GM12878 (cell line): ENCODE measurements at regions not wholly inside any gene's neighbourhood (a gene's known extent, or its start where the extent isn't known, plus 50 kb on each side); places are given as distances from the start of the nearest gene placed in this dataset.

Experiments
- ATAC-seq: fragments of 200-7000 bp; cut with Tn5 transposase; 3 replicates; pipeline ENCODE4 v1.9.1; 2020; ENCODE audit warnings: mild to moderate bottlenecking, moderate library complexity
- BruUV-seq: library from RNA; stranded (reverse); fragments of 400-500 nt; replicated peaks from 2 replicates; lab custom pipeline; 2021; lab: Mats Ljungman, UMichigan
- CTCF ChIA-PET: fragments of 300-600 bp; sonication (Branson Sonifier 250); formaldehyde crosslinking; extraction: SDS; loops from one replicate; lab custom pipeline; 2021; ENCODE audit warnings: inconsistent platforms; lab: Yijun Ruan, JAX
- POLR2A ChIA-PET: fragments of 350-600 bp; formaldehyde crosslinking; extraction: SDS; loops from one replicate; lab custom pipeline; 2021; ENCODE audit warnings: inconsistent platforms; lab: Charles Lee
- RAD21 ChIA-PET: fragments of 300-600 bp; sonication (Branson Sonifier 250); formaldehyde crosslinking; loops from one replicate; lab custom pipeline; 2023; ENCODE audit warnings: antibody characterized with exemption; ENCODE audit not compliant: unreplicated experiment; lab: Charles Lee
- SMC1A ChIA-PET: fragments of 300-600 bp; sonication (Branson Sonifier 250); formaldehyde crosslinking; loops from one replicate; lab custom pipeline; 2023; ENCODE audit not compliant: unreplicated experiment, uncharacterized antibody; lab: Charles Lee
- DNase-seq: peaks from one replicate; pipeline ENCODE4 v3.0.0-alpha.2; 2011; ENCODE audit warnings: low read depth, low spot score
- FAIRE-seq: peaks from 3 replicates; lab custom pipeline; 2011; peaks lifted over from hg19 to GRCh38; lab: Jason Lieb, UNC
- H2AFZ ChIP-seq: 2 replicates; pipeline ENCODE4 v1.6.0; 2011; ENCODE audit warnings: low read depth, low read length, control low read depth; ENCODE audit not compliant: control insufficient read depth
- H3K27ac ChIP-seq: 2 replicates; pipeline ENCODE4 v1.5.1; 2011; ENCODE audit warnings: control low read depth; ENCODE audit not compliant: control insufficient read depth, insufficient read depth
- H3K27me3 ChIP-seq, 2 experiments: replicated peaks in 1 of 2; 2 replicates each; pipeline versions ENCODE4 v1.6.0 to v1.6.1; 2011; ENCODE audit warnings: low read length in 1 of 2; ENCODE audit not compliant: control insufficient read depth in 2 of 2, insufficient read depth in 2 of 2
- H3K36me3 ChIP-seq, 2 experiments: 2 replicates each; pipeline ENCODE4 v1.5.1; 2011; ENCODE audit warnings: low read length in 1 of 2; ENCODE audit not compliant: control insufficient read depth in 2 of 2, insufficient read depth in 2 of 2
- H3K4me1 ChIP-seq: 2 replicates; pipeline ENCODE4 v1.6.1; 2011; ENCODE audit warnings: mild to moderate bottlenecking, low read length, moderate library complexity, mixed read lengths; ENCODE audit not compliant: control insufficient read depth, insufficient read depth
- H3K4me2 ChIP-seq: 2 replicates; pipeline ENCODE4 v1.6.0; 2011; ENCODE audit warnings: control low read depth; ENCODE audit not compliant: control insufficient read depth, insufficient read depth
- H3K4me3 ChIP-seq: fragments of 200-600 bp; sonication (generic); 2 replicates; pipeline ENCODE4 v1.5.1; 2016
- H3K79me2 ChIP-seq: 2 replicates; pipeline ENCODE4 v1.6.0; 2011; ENCODE audit warnings: low read length; ENCODE audit not compliant: control insufficient read depth, insufficient read depth
- H3K9ac ChIP-seq: 2 replicates; pipeline ENCODE4 v1.8.0; 2011; ENCODE audit warnings: low read length, control low read depth, mixed read lengths; ENCODE audit not compliant: control insufficient read depth, insufficient read depth
- H3K9me3 ChIP-seq: replicated peaks from 3 replicates; pipeline ENCODE4 v1.5.1; 2011; ENCODE audit warnings: mild to moderate bottlenecking, low read length; ENCODE audit not compliant: control insufficient read depth, insufficient read depth
- H4K20me1 ChIP-seq: 2 replicates; pipeline ENCODE4 v1.6.0; 2011; ENCODE audit not compliant: control insufficient read depth, insufficient read depth
- ATF2 ChIP-seq: IDR thresholded peaks from 2 replicates; pipeline ENCODE4 v1.6.1; 2012; ENCODE audit warnings: low read length, inconsistent platforms
- BHLHE40 ChIP-seq, 2 experiments: fragments of 450-650 bp in 1 of 2; IDR thresholded peaks; 2 replicates each; pipeline ENCODE4 v1.6.1; 2011 to 2017; ENCODE audit warnings: low read depth in 2 of 2, borderline replicate concordance in 1 of 2, improper control_type of control experiment in 1 of 2, low read length in 1 of 2, mild to moderate bottlenecking in 1 of 2
- CTCF ChIP-seq, 3 experiments: IDR thresholded peaks in 2 of 3; conservative IDR thresholded peaks in 1 of 3; 2 replicates each; pipeline ENCODE4 v1.5.1; 2011; ENCODE audit warnings: low read depth in 3 of 3, low read length in 3 of 3, mild to moderate bottlenecking in 3 of 3, control low read depth in 2 of 3, moderate library complexity in 2 of 3, inconsistent platforms in 1 of 3, mixed read lengths in 1 of 3; ENCODE audit not compliant: control insufficient read depth in 2 of 3, insufficient read depth in 1 of 3; ENCODE audit errors: extremely low read depth in 1 of 3
- EED ChIP-seq: sonication (generic); IDR thresholded peaks from 2 replicates; pipeline ENCODE4 v1.6.1; 2016; ENCODE audit warnings: antibody characterized with exemption, low read depth
- ELK1 ChIP-seq: IDR thresholded peaks from 2 replicates; pipeline ENCODE4 v1.6.1; 2012; ENCODE audit warnings: low read depth, low read length, improper control_type of control experiment
- HDGF ChIP-seq: fragments of 450-650 bp; IDR thresholded peaks from 2 replicates; pipeline ENCODE4 v1.6.1; 2016; ENCODE audit warnings: antibody characterized with exemption
- IRF3 ChIP-seq: fragments of 450-650 bp; IDR thresholded peaks from 2 replicates; pipeline ENCODE4 v1.6.1; 2014; ENCODE audit warnings: mild to moderate bottlenecking
- MTA3 ChIP-seq: IDR thresholded peaks from 2 replicates; pipeline ENCODE4 v1.6.1; 2012; ENCODE audit warnings: low read length, inconsistent platforms, borderline replicate concordance
- PRDM15 ChIP-seq: fragments of 450-650 bp; formaldehyde crosslinking; IDR thresholded peaks from 2 replicates; pipeline ENCODE4 v1.4.0; 2020; ENCODE audit warnings: mild to moderate bottlenecking, moderate library complexity
- SPI1 ChIP-seq: IDR thresholded peaks from 2 replicates; pipeline ENCODE4 v1.6.1; 2011; ENCODE audit warnings: low read depth, mild to moderate bottlenecking, low read length, moderate library complexity, borderline replicate concordance; ENCODE audit not compliant: insufficient read depth
- YBX1 ChIP-seq: fragments of 450-650 bp; IDR thresholded peaks from 2 replicates; pipeline ENCODE4 v1.6.1; 2016; ENCODE audit warnings: antibody characterized with exemption
- ZBED1 ChIP-seq: IDR thresholded peaks from 2 replicates; pipeline ENCODE4 v1.6.1; 2016; ENCODE audit warnings: borderline replicate concordance
- WGBS: methylation state at CpG from one replicate; pipeline ENCODE4 v1.1.6; 2016; ENCODE audit warnings: low lambda C conversion rate; ENCODE audit not compliant: insufficient replicate concordance, insufficient coverage; ENCODE audit errors: missing lambda C conversion rate; 5-methylcytosine and 5-hydroxymethylcytosine counted together
- in situ Hi-C: fragments of 300-500 bp; cut with MboI; formaldehyde crosslinking; loops from 9 replicates; pipeline ENCODE4 v1.14.3; 2018; ENCODE audit warnings: mixed read lengths
- intact Hi-C: fragments of 100-400 bp; cut with micrococcal nuclease; formaldehyde crosslinking; loops from one replicate; pipeline ENCODE4 v1.14.2; 2022; ENCODE audit not compliant: unreplicated experiment

GRCh38 chr6:11637266-11637665, 99.7 kb downstream of the TMEM170B start:
- no peak overlapping the region for H3K27ac ChIP-seq
- no peaks in the 10 kb centered on the region for H3K79me2 ChIP-seq
- no peaks in the 10 kb centered on the region for H3K9me3 ChIP-seq
- SMC1A ChIA-PET, result no interaction called here
- intact Hi-C loops (no loop called here), in situ Hi-C loops (no loop called here)
- H3K4me3 ChIP-seq, result no peak overlapping the region
- TF ChIP-seq CTCF (IDR thresholded peaks at IDR 0.05 in 2 of 3, conservative IDR thresholded peaks at IDR 0.05 in 1 of 3; ENCODE audit: control insufficient read depth in 2 of 3, extremely low read depth in 1 of 3, insufficient read depth in 1 of 3, low read depth in 3 of 3, low read length in 3 of 3) (no peak), ATF2 (no peak), IRF3 (no peak), BHLHE40 (IDR thresholded peaks at IDR 0.05; ENCODE audit: borderline replicate concordance in 1 of 2, low read depth in 2 of 2, low read length in 1 of 2) (no peak), MTA3 (no peak), ELK1 (no peak), ZBED1 (no peak), EED (no peak), SPI1 (no peak), YBX1 (no peak), HDGF (no peak), PRDM15 (CRISPR knock-in tag) (no peak)
- H3K36me3 ChIP-seq, result no peaks in the 10 kb centered on the region
- WGBS, result 50% methylated on average over 2 of the region's 2 CpGs
- H3K4me1 ChIP-seq, result no peaks in the 10 kb centered on the region
- FAIRE-seq (no peak), DNase-seq (no peak), ATAC-seq (no peak)
- CTCF ChIA-PET, result interaction anchor here (0.7 to 1.1 kb wide), 3 partner anchors 19 to 64 kb away, joined by 3 read pairs; no protein-coding TSS in a partner anchor
- no peaks in the 10 kb centered on the region for H3K27me3 ChIP-seq
- no peak overlapping the region for H3K4me2 ChIP-seq
- H2AFZ ChIP-seq, result no peak overlapping the region
- BruUV-seq, result no TSS peak
- RAD21 ChIA-PET, result no interaction called here
- no peak overlapping the region for H3K9ac ChIP-seq
- no peaks in the 10 kb centered on the region for H4K20me1 ChIP-seq
- POLR2A ChIA-PET, result no interaction called here
